ENCODE measurements at regions not wholly inside any gene's neighbourhood (a gene's known extent, or its start where the extent isn't known, plus 50 kb on each side); places are given as distances from the start of the nearest gene placed in this dataset.

DNA sequence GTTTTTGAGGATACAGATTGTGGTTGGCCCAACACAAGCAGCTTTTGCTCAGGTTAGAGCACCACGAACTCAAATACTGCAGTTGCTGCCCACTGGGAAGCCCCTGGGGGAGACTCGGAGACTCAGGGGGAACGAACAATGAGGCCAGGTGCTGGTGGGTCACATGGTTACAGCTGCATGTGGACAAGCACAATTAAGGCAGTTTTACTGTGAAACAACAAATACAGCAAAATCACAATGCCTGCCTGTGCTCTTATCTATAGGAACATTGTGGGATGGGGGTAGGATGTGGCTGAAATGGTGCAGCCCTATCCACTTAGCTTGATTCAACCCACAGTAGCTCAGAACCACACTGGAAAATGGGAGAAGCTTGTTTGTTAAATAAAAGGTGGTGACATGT lies 119.7 kb upstream of the SPATA13 start:
- POLR2A ChIA-PET = no interaction called here

DNA sequence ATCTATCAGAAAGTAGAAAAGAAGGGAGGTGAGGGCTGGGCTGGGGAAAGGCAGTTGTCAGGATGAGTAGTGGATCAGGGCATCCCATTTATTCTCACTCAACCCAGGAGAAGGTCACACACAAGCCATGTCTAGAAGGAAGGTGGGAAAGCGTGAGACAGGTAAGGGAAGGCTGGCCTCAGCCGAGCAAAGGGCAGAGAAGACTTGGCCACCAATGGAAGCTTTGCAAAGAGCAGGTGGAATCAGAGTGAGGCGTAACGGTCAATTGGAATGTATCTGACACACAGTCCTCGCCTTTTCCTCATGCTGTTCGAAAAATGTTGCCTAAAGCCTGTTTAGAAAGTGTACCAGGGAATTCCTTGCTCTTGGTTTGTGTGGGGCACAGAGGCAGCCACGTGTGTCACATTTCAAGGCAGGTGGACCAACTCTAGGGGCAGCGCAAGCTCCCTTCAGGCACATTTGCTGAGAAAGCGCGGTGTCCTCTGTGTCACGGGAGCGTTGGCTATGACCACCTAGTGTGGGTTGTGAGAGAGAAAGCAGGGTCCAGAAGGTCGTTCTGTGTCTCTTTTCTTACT lies 118.8 kb upstream of the SPATA13 start:
- ChIA-PET POLR2A (no interaction called here), CTCF (interaction anchor here (2.8 kb wide), 1 partner anchor 10 kb away, joined by 8 read pairs; no protein-coding TSS in a partner anchor)

More for the DNA sequence above, 119.7 kb upstream of the SPATA13 start:
- CTCF ChIA-PET = interaction anchor here (2.8 kb wide), 1 partner anchor 11 kb away, joined by 8 read pairs; no protein-coding TSS in a partner anchor

DNA sequence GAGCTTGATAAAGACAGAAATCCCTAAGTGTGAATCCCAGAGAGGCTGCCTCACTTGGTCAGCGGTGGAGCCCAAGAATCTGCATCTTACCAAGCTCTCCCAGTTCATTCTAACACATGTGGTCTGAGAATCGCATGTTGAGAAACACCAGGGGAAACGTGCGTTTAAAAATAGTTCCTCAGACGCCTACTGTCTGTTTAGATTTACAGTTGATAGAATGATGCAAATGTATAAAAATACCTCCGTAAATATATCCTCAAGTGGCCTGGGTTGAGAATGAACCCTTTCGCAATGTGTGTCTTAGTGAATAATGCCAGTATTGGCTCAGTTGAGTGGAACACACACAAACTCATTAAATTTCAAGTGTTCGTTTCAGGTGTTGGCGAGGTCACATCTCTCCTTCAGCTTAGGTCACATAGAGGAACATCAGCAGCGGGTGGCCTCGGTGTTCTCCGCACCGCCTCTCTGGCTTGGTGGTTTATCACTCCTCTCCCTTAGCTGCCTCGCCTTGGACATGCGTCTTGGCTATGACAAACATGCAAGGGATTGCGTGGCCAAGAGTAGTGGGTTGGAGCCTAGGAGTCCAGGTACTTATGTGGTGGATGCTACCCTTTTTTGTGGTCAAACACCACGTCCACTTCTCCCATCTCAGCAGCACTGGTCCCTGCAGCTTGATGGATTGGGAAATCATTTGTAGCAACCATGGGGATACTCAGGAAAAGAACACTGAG lies 117.6 kb upstream of the SPATA13 start:
- POLR2A ChIA-PET = interaction anchor here (0.8 kb wide), 1 partner anchor 117 kb away, joined by 4 read pairs; the partner anchor contains the start of gene SPATA13
- CTCF ChIA-PET = interaction anchor here (2.8 kb wide), 1 partner anchor 9 kb away, joined by 8 read pairs; no protein-coding TSS in a partner anchor

DNA sequence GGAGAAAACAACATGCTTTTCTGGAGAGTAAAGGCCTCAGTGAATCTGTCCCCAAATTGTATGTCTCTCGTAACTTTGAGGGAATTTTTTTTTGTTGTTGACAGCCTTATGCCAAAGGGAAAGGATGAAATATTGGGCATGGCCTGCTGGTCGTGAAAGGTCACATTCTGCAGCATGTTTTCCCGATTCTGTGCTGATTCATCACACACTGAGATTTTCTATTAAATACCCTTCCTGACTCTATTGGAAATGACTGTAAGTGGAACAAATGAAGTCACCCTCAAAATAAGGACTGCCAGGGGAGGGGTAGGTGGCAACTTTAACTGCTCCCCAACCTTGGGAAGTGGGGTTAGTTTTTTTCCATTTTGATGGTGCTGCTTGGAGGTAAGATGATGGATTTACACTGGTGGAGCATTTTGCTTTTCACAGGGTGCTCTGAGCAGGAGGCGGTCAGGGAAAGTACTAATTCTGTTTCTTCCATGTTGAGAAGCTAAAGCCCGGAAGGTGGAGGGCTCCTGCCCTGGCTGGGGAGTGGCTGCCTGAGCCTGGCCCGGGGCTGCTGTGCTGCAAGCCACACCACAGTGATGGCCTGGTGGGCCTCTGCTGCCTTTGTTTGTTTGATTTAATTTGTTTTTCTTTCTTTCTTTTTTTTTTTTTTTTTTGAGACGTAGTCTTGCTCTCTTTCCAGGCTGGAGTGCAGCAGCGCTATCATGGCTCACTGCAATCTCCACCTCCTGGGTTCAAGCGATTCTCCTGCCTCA lies 116.8 kb upstream of the SPATA13 start:
- POLR2A ChIA-PET = interaction anchor here (0.7 to 0.8 kb wide), 2 partner anchors 117 to 184 kb away, joined by 4 read pairs; partner anchors contain the start of gene SPATA13
- CTCF ChIA-PET = interaction anchor here (0.7 kb wide), 2 partner anchors 15 to 93 kb away, joined by 4 read pairs; no protein-coding TSS in a partner anchor

DNA sequence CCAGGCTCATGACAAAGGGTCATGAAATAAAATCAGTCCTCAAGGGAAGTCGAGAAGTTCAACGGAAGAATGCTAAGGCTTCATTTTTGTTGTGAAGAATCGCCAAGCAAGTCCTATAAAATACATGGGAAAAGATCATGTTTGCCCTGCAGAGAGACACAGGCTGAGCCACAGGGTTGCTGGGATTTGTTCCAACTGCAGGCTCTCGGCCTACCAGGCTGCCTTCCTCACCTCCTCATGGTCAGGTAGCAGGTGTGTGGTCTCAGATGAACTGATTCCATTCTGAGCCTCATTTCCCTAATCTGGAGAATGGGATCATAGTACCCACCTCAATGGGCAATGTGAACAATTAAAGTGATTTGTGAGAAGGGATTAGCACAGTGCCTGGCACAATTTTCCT lies 114.9 kb upstream of the SPATA13 start:
- CTCF ChIA-PET = no interaction called here
- POLR2A ChIA-PET = no interaction called here

DNA sequence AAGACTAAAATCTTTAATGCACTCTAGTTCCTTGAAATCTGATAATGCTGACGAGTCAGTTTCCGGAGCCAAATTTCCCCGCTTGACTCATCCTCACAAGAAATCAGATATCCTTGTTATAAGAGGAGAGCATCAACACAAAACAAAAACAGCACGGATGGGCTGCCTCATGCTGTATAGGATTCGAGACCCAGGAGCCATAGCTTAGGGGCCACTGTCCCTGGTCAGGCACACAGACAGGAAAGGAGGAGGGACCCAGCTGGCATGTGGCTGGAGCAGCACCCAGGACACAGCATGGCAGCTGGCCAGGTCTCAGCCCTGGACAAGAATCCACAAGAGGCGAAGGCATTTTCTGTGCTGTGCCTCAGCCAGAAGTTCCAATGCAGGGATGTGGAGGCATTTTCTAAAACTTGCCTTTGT lies 110.2 kb upstream of the SPATA13 start:
- POLR2A ChIA-PET = no interaction called here
- CTCF ChIA-PET = no interaction called here

DNA sequence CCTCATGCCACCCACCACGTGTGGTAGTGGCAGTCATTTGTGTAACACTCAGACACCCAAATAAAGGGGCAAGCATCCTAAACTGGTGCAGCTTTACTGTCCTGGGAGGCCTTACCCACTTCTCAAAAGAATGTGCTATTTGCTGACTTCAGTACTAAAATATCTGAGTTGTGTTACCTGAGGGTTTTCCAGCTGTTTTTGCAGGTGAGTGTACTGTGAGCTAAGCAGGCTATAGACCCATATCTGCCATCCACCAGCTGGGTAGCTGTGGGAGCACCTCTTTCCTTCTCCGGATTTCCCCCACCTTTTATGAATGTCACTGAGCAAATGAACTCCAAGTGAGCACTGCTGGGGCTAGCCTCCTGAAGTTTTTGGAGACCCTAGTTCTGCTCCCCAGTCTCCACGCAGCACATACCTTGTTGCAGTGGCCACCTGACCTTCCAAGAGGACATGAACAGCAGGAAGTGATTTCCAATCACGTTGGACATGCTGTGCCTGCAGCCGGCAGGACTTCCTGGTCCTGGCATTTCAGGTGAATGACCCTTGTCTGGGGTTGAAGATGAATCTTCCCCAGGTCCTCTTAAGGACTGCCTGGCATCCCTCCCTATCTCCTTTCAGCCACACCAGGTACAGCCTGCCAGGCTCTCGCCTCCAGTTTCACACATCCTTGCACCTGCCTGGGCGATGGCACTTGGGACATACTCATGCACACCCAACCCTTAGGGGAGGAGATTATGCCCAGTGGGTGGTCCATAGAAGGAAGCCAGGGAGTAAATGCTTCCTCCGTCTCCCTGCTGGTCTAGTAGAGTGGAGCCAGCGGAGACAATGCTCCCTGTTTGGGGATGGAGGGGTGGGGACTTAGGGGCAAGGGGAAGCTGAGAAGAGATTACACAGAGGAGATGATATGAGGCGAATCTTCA lies 109.5 kb upstream of the SPATA13 start:
- ChIA-PET CTCF (interaction anchor here (2.3 kb wide), 1 partner anchor 9 kb away, joined by 8 read pairs; no protein-coding TSS in a partner anchor), POLR2A (no interaction called here)

DNA sequence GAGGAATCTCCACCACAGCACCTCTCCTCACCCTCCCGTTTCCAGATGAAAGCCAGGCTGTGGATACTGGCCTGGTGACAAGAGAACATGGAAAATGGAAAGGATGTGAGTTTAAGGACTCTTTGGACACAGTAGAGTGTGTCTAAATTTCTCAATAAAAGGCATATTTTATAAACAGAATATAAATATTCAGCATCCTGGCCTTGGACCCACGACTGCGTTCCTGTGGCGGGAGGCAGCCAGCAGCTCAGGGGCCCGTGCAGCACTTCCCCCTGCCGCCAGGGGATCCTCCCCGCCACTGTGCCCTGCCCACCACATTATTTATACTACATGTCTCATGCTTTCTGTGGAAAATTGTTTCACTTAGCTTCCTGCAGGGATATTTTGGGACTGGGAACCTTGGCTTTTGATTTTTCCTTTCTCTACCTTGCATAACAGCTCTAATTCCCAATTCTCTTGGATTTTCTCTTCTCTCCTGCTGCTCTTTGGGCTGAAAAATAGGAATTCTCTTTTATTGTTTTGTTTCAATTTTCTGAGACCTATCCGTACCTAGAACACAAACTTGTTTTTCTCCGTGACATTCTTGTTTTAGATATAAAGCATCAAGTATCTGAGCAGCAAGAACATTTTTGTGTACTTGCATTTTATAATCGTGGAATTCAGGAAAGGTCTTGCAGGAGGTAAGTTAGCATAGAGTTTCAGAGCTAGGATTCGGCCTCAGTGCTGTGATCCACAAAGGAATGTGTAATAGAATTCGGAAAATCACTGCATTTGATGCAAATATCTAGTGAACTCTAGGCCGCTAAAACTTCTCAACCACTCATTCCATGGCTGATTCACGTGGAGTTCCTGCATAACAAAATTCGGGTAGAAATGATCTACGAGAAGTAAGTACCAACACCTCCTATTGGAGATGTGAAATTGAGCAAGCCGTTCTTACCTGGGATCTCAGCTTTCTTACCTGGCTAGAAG lies 107.7 kb upstream of the SPATA13 start:
- CTCF ChIA-PET = interaction anchor here (0.7 to 2.3 kb wide), 15 partner anchors 11 to 192 kb away, joined by 3 to 14 read pairs (median 4); partner anchors contain the start of gene SPATA13
- POLR2A ChIA-PET = no interaction called here

DNA sequence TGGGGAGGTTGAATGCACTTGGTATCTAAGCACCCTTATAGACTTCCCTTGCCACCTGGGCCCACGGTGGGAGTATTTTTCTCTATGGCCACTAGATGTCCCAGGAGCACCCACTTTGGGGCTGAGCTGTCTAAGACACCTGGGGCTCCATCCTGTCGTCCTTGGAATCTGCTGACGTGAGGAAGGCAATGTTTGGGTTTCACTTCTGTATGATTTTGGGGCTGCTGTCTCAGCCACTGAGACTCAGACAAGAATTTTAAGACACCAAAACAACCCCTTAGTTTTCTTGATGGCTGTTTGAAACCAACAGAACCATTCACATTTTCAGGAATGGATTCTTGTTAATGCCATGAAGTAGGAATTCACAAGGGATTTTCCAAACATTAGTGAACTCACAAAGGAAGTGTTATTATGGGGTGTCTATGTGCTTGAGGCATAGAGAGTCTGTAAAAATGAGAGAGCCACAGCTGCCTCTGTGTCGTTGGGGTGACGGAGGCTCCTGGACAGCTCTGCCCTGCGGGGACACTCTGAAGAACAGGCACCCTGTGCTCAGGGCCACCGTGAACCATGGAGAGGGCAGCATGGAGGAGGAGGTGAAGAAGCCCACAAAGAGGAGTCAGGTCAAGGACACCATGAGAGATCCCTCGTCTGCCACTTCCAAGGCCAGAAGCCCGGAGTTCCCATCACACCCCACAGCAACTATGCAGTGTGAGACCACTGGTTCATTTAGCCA lies 106.8 kb upstream of the SPATA13 start:
- ChIA-PET POLR2A (no interaction called here), CTCF (interaction anchor here (0.6 to 2.3 kb wide), 16 partner anchors 12 to 191 kb away, joined by 3 to 14 read pairs (median 4); partner anchors contain the start of gene SPATA13)

DNA sequence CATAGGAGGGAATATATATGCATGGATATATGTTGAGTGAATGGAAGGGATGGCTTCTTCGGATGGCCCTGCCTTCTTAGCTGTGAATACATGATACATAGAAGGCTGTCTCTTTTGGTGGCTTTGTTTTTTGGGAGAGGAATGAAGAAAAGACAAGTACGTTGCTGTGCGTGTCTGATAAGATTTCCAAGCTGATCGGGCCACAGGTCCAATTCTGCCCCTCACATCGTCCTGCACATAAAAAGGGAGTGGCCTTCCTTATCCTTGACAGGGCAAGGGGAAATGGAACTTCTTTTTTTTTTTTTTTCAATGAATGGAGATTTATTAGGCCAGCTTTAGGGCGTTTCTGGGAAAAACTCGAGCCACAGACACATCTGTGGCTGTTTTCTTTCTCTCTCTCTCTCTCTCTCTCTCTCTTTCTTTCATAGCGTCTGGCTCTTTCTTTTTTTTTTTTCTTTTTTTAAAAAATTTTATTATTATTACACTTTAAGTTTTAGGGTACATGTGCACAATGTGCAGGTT lies 103.8 kb upstream of the SPATA13 start:
- CTCF ChIA-PET = no interaction called here
- POLR2A ChIA-PET = interaction anchor here (0.7 kb wide), 1 partner anchor 41 kb away, joined by 5 read pairs; no protein-coding TSS in a partner anchor

DNA sequence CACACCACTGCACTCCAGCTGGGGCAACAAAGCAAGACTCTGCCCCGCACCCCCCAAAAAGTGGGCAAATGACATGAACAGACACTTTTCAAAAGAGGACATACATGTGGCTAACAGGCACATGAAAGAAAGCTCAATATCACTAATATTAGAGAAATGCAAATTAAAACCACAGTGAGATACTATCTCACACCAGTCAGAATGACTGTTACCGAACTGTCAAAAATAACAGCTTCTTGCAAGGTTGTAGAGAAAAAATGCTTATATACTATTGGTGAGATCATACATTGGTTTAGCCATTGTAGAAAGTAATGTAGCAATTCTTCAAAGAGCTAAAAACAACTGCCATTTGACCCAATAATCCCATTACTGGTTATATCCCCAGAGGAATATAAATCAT lies 99.5 kb upstream of the SPATA13 start:
- CTCF ChIA-PET = interaction anchor here (0.6 to 1.6 kb wide), 3 partner anchors 40 to 162 kb away, joined by 3 to 4 read pairs (median 3); no protein-coding TSS in a partner anchor
- POLR2A ChIA-PET = no interaction called here

DNA sequence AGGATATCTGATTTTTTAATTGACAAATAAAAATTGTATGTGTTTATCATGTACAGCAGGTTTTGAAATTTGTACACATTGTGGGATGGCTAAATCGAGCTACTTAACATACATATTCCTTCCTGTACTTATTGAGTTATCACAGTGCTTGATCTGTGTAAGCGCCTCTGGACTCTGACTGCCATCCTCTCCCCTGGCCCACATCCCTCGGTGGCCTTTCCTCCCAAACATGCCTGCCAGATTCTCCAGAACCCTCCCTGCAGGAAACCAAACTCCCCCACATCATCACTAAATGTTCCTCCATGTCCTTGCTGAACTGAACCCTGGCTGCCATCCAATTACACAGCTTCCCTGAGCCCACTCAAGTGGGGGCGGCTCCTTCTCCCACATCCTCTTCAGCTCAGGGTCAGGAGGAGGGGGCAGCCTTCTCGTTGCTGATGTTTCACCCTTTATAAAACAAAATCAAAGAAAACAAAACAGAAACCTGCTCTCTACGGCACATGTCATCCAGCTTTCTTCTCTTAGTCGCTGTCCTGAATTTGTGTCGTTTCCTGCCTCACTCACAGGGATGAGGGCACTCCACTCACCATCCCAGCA lies 97.1 kb upstream of the SPATA13 start:
- ChIA-PET CTCF (no interaction called here), POLR2A (no interaction called here)

DNA sequence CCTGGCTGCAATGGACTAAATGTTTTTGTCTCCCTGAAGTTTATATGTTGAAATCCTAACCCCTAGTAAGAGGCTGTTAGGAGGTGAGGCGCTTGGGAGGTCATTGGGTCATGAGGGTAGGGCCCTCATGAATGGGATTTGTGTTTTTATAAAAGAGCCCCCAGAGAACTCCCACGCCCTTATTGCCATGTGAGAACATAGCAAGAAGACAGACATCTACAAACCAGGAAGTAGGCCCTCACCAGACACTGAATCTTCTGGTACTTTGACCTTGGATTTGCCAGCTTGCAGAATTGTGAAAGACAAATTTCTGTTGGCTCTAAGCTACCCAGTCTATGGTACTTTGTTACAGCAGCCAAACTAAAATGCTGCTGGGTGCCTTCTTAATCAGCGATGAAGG lies 96.1 kb upstream of the SPATA13 start:
- ChIA-PET CTCF (no interaction called here), POLR2A (no interaction called here)

DNA sequence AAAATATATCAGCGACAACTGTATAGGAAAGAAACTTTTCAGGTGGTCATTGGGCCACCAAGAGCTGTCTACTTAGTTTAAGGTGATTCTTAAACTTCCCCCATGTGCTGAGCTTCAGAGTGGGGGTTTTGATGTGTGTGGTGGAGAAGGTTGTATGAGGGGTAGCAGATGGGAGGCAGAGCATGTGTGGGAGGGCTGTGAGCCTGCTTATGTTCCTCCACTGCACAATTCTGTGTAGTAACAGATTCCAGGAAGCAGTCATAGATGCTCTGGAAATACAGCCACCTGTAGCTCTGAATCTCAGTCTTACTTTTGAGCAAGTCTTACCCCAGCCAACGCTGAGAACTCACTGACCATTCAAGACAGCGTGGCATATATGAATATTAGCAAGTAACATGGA lies 95.3 kb upstream of the SPATA13 start:
- POLR2A ChIA-PET = no interaction called here
- CTCF ChIA-PET = interaction anchor here (1.2 kb wide), 1 partner anchor 12 kb away, joined by 4 read pairs; no protein-coding TSS in a partner anchor

DNA sequence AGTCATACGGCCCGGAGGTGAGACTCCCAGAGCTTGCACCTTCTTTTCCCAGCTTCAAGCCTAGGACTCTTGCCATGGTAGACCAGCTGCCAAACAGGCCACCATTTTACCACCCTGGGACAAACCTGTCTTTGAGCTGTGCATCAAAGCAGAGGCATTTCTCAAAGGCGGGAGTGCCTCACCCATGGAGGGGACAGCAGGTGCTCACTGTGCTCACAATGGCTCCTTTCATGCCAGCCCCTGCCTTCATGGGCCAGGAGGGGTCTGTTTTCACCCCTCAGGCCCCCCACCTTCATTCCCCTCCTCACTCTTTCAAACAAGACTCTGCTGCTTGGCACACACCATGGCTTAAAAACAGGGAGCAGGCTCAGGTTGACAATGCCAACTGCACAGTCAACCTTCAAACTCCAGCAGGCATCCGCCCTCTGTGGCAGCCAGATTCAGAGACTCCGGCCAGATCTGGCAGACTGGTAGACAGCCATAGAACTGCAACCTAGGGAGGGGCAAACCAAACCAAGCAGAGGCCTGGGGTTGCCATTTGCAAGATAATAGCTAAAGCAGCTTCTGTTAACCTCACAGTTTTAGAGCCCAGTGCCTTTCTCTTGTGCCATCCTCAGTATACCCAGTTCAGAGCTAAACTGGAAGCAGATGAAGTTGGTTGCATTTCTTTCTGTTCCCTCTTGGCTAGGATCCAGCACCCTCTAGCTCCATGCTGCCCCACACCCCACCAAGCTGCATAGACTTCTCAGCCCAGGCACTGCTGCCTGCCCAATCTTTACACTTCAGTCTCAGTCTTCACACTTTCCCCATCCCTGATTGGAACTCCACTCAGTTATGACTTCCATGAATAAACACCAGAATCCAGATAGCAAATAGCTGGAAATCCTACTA lies 93.9 kb upstream of the SPATA13 start:
- POLR2A ChIA-PET = no interaction called here
- CTCF ChIA-PET = no interaction called here

DNA sequence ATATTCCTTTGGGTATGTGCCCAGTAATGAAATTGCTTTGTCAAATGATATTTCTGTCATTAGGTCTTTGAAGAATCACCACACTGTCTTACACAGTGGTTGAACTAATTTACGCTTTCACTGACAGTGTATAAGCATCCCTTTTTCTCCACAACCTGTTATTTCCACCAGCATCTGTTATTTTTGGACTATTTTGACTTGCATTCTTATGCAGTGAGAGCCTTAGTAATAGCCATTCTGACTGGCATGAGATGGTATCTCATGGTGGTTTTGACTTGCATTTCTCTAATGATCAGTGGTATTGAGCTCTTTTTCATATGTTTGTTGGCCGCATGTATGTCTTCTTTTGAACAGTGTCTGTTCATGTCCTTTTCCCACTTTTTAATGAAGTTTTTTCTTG lies 92.0 kb upstream of the SPATA13 start:
- CTCF ChIA-PET = no interaction called here
- POLR2A ChIA-PET = no interaction called here

All from activated CD8-positive, alpha-beta memory T cell treated with anti-CD3 and anti-CD28 coated beads for 36 hours (primary cell).